HL-60/S4 treated with phorbol 12-myristate 13-acetate at 8.2 ng/mL for 4 days and 3 days (cell line): ENCODE measurements at regions not wholly inside any gene's neighbourhood (a gene's known extent, or its start where the extent isn't known, plus 50 kb on each side); places are given as distances from the start of the nearest gene placed in this dataset.

Source experiments
- in situ Hi-C: fragments of 300-500 bp; cut with MboI; formaldehyde crosslinking; loops from 2 replicates; pipeline ENCODE4 v1.15.0; 2022; ENCODE audit warnings: low sequenced_read_pairs

GRCh38 chr6:170117111-170117972 is 173.5 kb downstream of the DLL1 start:
- in situ Hi-C loops: no loop called here

GRCh38 chr6:170116636-170117035 is 174.2 kb downstream of the DLL1 start:
- in situ Hi-C loops: no loop called here

GRCh38 chr6:170114956-170115855 is 175.7 kb downstream of the DLL1 start:
- in situ Hi-C loops: no loop called here

- in situ Hi-C loops: no loop called here
These were observed 176.5 kb downstream of the DLL1 start for GRCh38 chr6:170114187-170114945.

GRCh38 chr6:170113141-170113540 is 177.7 kb downstream of the DLL1 start:
- in situ Hi-C loops: no loop called here

- in situ Hi-C loops: no loop called here
These were observed 178.4 kb downstream of the DLL1 start for GRCh38 chr6:170112583-170112860.

GRCh38 chr6:170111816-170112582 is 178.9 kb downstream of the DLL1 start:
- in situ Hi-C loops: no loop called here

- in situ Hi-C loops: no loop called here
These were observed 179.7 kb downstream of the DLL1 start for GRCh38 chr6:170111141-170111664.

- in situ Hi-C loops: no loop called here
These were observed 180.4 kb downstream of the DLL1 start for GRCh38 chr6:170110201-170111140.

GRCh38 chr6:170108890-170109587 is 181.8 kb downstream of the DLL1 start:
- in situ Hi-C loops: no loop called here

GRCh38 chr6:170108456-170108855 is 182.4 kb downstream of the DLL1 start:
- in situ Hi-C loops: no loop called here

- in situ Hi-C loops: no loop called here
These were observed 183.2 kb downstream of the DLL1 start for GRCh38 chr6:170107606-170108222.

GRCh38 chr6:170106906-170107525 is 183.9 kb downstream of the DLL1 start:
- in situ Hi-C loops: no loop called here

GRCh38 chr6:170102582-170103481 is 188.0 kb downstream of the DLL1 start:
- in situ Hi-C loops: no loop called here

GRCh38 chr6:170102038-170102437 is 188.8 kb downstream of the DLL1 start:
- in situ Hi-C loops: no loop called here

- in situ Hi-C loops: no loop called here
These were observed 189.4 kb downstream of the DLL1 start for GRCh38 chr6:170101281-170102035.
